ENCODE measurements at regions not wholly inside any gene's neighbourhood (a gene's known extent, or its start where the extent isn't known, plus 50 kb on each side); places are given as distances from the start of the nearest gene placed in this dataset.

DNA sequence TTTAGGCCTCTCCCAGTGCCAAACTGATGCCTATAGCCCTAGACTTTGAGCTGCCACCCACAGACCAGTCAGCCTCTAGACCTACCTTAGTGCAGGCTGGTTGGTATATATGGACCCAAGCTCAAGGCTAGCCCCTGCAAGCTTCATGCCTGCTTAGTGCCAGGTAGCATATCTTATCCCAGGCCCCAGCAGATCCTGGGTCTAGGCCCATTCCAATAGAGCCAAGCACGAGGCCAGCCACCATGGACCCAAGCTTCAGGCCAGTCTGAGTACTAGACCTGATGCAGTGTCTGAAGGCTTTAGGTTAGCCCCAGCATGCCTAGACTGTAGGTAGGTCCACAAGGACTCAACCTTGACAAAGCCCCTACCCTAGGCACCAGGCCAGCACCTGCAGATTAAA lies 1081.7 kb downstream of the JRKL start:
- no peak for DNase-seq (ENCODE audit: low read depth)
- H3K4me3 ChIP-seq (ENCODE audit: control insufficient read depth, low read depth, low read length) = no peak overlapping the region
- TF ChIP-seq, protein P1, sequence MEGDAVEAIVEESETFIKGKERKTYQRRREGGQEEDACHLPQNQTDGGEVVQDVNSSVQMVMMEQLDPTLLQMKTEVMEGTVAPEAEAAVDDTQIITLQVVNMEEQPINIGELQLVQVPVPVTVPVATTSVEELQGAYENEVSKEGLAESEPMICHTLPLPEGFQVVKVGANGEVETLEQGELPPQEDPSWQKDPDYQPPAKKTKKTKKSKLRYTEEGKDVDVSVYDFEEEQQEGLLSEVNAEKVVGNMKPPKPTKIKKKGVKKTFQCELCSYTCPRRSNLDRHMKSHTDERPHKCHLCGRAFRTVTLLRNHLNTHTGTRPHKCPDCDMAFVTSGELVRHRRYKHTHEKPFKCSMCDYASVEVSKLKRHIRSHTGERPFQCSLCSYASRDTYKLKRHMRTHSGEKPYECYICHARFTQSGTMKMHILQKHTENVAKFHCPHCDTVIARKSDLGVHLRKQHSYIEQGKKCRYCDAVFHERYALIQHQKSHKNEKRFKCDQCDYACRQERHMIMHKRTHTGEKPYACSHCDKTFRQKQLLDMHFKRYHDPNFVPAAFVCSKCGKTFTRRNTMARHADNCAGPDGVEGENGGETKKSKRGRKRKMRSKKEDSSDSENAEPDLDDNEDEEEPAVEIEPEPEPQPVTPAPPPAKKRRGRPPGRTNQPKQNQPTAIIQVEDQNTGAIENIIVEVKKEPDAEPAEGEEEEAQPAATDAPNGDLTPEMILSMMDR (IDR thresholded peaks at IDR 0.05; ENCODE audit: control insufficient read depth, insufficient read depth, low read depth, low read length, missing control alignments) = no peak

DNA sequence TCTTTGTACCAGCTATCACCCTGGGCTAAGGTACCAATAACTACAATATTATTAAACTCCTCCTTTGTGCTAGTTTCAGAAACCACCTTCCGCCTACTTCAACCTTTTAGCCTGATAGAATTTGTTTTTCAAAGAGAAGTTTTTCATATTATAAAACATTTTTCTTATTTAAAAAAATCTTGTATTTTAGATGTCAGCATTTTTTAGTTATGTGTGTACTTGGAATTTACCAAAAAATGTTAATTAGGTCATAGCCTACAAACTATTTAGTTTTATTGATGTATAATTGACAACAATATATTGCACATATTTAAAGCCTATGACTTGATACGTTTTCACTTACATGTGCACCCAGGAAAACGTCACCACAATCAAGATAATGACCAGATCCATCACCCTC lies 1097.6 kb downstream of the JRKL start:
- no peak for DNase-seq (ENCODE audit: low read depth)
- TF ChIP-seq, protein P1 (IDR thresholded peaks at IDR 0.05; ENCODE audit: control insufficient read depth, insufficient read depth, low read depth, low read length, missing control alignments) = no peak
- H3K4me3 ChIP-seq (ENCODE audit: control insufficient read depth, low read depth, low read length) = no peak overlapping the region

DNA sequence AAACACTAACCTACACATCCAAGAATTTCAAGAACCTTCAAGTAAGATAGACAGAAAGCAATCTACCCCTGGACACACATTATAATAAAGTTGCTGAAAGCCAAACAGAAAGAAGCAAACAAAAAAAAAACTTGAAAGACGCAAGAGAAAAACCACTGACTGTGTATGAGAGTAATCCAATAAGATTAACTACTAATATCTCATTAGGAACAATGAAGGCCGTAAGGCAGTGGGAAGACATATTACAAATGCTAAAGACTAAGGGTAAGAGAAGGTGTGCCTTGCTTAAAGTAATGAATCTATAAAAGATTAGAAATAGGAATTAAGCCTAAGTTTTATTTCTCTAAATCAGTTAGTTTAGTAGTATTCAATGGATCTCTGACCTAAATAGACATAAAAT lies 1109.1 kb downstream of the JRKL start:
- TF ChIP-seq, protein P1 (IDR thresholded peaks at IDR 0.05; ENCODE audit: control insufficient read depth, insufficient read depth, low read depth, low read length, missing control alignments) = no peak
- H3K4me3 ChIP-seq (ENCODE audit: control insufficient read depth, low read depth, low read length) = no peak overlapping the region
- no peak for DNase-seq (ENCODE audit: low read depth)

DNA sequence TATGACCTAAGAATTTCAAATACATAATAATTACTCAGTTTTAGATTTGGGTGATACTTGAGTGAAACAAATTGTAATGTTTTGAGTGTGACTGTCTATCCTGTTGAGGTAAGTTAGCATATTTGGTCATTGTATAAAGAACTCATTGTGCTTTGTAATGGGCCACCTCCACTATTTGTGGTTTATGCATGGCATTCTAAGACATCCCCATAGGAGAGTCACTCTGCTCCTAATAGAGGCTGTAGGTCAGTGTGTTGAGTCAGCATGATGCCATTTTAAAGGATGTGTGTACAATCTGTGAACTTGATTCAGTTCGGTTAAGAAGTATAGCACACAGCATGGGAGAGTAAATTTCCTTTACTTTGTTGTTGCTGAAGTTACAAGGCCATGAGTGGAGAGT lies 1112.4 kb downstream of the JRKL start:
- DNase-seq (ENCODE audit: low read depth) = no peak
- no peak overlapping the region for H3K4me3 ChIP-seq (ENCODE audit: control insufficient read depth, low read depth, low read length)
- TF ChIP-seq, protein P1 (IDR thresholded peaks at IDR 0.05; ENCODE audit: control insufficient read depth, insufficient read depth, low read depth, low read length, missing control alignments) = no peak

DNA sequence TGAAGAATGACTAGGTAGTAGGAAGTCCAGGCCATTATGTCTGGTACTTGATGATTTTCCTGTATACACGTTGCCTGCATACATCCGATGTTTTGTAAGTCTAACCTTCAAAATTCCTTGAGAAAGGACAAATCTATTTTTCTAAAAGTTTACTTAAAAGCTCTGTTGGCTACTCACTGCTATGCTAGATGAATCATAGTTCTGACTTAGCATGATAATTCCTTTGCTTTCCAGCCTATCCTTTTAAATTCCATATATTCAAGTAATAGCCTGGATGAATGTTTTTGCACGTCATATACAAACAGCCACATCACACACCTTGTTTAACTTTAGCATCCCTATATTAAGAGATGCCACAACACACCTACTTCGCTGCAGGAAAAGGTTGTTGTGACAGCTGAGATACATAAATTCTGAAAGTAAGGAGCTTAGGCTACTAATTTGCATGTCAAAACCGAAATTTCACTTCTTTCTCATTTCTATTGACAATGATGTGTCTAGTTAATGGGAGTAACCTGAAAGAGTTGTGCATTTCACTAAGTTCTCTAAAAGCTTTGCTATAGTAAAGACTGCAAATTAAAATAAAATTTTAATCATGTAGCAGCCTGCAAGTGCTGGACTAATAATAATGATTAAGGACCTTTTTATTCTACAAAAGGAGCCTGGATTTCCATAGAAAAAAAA lies 1116.4 kb downstream of the JRKL start:
- TF ChIP-seq, protein P1 (IDR thresholded peaks at IDR 0.05; ENCODE audit: control insufficient read depth, insufficient read depth, low read depth, low read length, missing control alignments) = no peak
- DNase-seq (ENCODE audit: low read depth) = no peak
- H3K4me3 ChIP-seq (ENCODE audit: control insufficient read depth, low read depth, low read length) = no peak overlapping the region

DNA sequence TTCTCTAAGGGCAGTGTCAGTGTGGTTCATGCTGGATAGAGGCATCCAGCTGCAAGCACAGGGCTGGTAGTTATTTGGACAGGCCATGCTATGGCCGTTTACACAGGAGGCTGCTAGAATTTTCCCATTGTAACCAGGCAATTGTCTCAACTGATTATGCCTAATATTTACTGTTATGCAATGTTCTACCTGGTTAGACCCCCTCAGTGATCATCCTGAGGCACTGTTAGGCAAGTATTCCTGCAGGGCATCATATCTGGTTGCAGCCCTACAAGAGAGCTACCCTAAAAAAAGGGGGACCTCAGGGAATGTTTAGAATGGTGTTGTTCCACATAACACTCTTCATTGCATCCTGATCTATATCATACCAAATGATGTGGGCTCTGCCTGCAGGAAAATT lies 1124.6 kb downstream of the JRKL start:
- DNase-seq (ENCODE audit: low read depth) = no peak
- TF ChIP-seq, protein P1 (IDR thresholded peaks at IDR 0.05; ENCODE audit: control insufficient read depth, insufficient read depth, low read depth, low read length, missing control alignments) = no peak
- no peak overlapping the region for H3K4me3 ChIP-seq (ENCODE audit: control insufficient read depth, low read depth, low read length)
